ENCODE measurements at regions not wholly inside any gene's neighbourhood (a gene's known extent, or its start where the extent isn't known, plus 50 kb on each side); places are given as distances from the start of the nearest gene placed in this dataset.
"Not testable (repeated sequence)": the region's sequence is repeated elsewhere in the genome, so short reads cannot be mapped to it uniquely, and the experiment has no call there.

DNA sequence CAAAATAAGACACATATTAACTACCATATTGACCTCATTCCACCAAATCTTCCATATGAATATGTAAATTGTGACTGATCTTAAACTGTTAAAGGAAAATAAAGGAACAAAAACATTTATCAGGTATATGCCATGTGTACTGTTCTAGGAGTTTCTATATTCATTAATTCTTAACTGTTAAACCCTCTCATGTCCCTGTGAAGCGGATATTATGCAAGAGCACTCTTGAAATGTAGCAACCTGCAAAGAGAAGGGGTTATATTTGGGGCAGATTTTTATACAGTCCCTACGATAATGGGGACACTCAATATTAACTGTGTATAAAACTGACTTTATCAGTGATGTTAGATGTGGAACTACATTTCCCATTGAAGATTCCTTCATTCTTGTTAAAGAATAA lies 184.9 kb upstream of the OR13F1 start:
- ChIA-PET CTCF (no interaction called here), POLR2A (ENCODE audit: unreplicated experiment) (no interaction called here)
- Histone ChIP-seq H3K4me1 (ENCODE audit: insufficient read depth, low read length) (no peaks in the 10 kb centered on the region), H3K36me3 (ENCODE audit: low read depth, low read length) (no peaks in the 10 kb centered on the region), H3F3A (ENCODE audit: low read length, unreplicated experiment) (no peaks in the 10 kb centered on the region), H3K4me2 (ENCODE audit: low read length) (no peak overlapping the region), H2AFZ (ENCODE audit: low read length) (no peak overlapping the region), H3K9me3 (ENCODE audit: low read length) (no peaks in the 10 kb centered on the region), H4K20me1 (ENCODE audit: low read length) (no peaks in the 10 kb centered on the region), H3K9ac (ENCODE audit: low read length) (no peak overlapping the region), H3K27ac (ENCODE audit: low read length) (no peak overlapping the region), H3K9me2 (replicated peaks; ENCODE audit: low read length) (no peaks in the 10 kb centered on the region), H3K79me2 (ENCODE audit: low read length) (no peaks in the 10 kb centered on the region), H3K27me3 (ENCODE audit: low read length) (no peaks in the 10 kb centered on the region), H3K4me3 (ENCODE audit: low read length) (no peak overlapping the region)
- TF ChIP-seq, protein P1, sequence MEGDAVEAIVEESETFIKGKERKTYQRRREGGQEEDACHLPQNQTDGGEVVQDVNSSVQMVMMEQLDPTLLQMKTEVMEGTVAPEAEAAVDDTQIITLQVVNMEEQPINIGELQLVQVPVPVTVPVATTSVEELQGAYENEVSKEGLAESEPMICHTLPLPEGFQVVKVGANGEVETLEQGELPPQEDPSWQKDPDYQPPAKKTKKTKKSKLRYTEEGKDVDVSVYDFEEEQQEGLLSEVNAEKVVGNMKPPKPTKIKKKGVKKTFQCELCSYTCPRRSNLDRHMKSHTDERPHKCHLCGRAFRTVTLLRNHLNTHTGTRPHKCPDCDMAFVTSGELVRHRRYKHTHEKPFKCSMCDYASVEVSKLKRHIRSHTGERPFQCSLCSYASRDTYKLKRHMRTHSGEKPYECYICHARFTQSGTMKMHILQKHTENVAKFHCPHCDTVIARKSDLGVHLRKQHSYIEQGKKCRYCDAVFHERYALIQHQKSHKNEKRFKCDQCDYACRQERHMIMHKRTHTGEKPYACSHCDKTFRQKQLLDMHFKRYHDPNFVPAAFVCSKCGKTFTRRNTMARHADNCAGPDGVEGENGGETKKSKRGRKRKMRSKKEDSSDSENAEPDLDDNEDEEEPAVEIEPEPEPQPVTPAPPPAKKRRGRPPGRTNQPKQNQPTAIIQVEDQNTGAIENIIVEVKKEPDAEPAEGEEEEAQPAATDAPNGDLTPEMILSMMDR (conservative IDR thresholded peaks at IDR 0.05; ENCODE audit: low read depth, low read length), result no peak
- TF ChIP-seq EZH2 (IDR thresholded peaks at IDR 0.05; ENCODE audit: low read length, unreplicated experiment) (no peak), EZH2phosphoT487 (IDR thresholded peaks at IDR 0.05; ENCODE audit: borderline replicate concordance, low read length) (no peak)
- intact Hi-C loops (cut with micrococcal nuclease), result no loop called here
- no TSS peak for BruUV-seq (replicated peaks)
- DNase-seq (no peak), ATAC-seq (no peak)

DNA sequence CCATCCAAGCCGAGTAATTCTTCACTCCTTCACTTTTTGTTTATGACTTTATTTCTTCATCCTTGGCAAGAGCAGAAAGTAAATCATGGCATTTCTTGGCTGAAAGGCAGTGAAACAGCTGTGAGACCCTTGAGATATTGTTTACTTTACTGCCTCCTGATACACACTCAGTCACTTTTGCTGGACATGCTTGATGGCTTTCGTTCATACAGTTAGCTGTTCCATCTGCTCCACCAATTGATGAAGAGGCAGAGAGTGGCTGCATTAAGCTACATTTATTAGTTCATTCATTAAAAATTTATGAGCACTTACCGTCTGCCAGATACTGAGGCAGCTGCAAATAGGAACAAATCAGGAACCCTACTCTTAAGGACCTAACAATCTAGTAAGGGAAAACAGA lies 184.4 kb upstream of the OR13F1 start:
- intact Hi-C loops (cut with micrococcal nuclease), result no loop called here
- Histone ChIP-seq H3F3A (ENCODE audit: low read length, unreplicated experiment) (no peaks in the 10 kb centered on the region), H3K36me3 (ENCODE audit: low read depth, low read length) (no peaks in the 10 kb centered on the region), H3K4me3 (ENCODE audit: low read length) (no peak overlapping the region), H3K79me2 (ENCODE audit: low read length) (no peaks in the 10 kb centered on the region), H2AFZ (ENCODE audit: low read length) (no peak overlapping the region), H3K27me3 (ENCODE audit: low read length) (no peaks in the 10 kb centered on the region), H3K9me3 (ENCODE audit: low read length) (no peaks in the 10 kb centered on the region), H3K9me2 (replicated peaks; ENCODE audit: low read length) (no peaks in the 10 kb centered on the region), H3K9ac (ENCODE audit: low read length) (no peak overlapping the region), H3K27ac (ENCODE audit: low read length) (no peak overlapping the region), H3K4me1 (ENCODE audit: insufficient read depth, low read length) (no peaks in the 10 kb centered on the region), H4K20me1 (ENCODE audit: low read length) (no peaks in the 10 kb centered on the region), H3K4me2 (ENCODE audit: low read length) (no peak overlapping the region)
- ChIA-PET CTCF (no interaction called here), POLR2A (ENCODE audit: unreplicated experiment) (no interaction called here)
- DNase-seq (no peak), ATAC-seq (no peak)
- BruUV-seq (replicated peaks), result no TSS peak
- TF ChIP-seq, protein P1 (conservative IDR thresholded peaks at IDR 0.05; ENCODE audit: low read depth, low read length), result no peak
- TF ChIP-seq EZH2phosphoT487 (IDR thresholded peaks at IDR 0.05; ENCODE audit: borderline replicate concordance, low read length) (no peak), EZH2 (IDR thresholded peaks at IDR 0.05; ENCODE audit: low read length, unreplicated experiment) (no peak)

GRCh38 chr9:104322596-104322995 lies 181.5 kb upstream of the OR13F1 start:
- Histone ChIP-seq H3K27me3 (ENCODE audit: low read length) (no peaks in the 10 kb centered on the region), H3F3A (ENCODE audit: low read length, unreplicated experiment) (no peaks in the 10 kb centered on the region), H3K79me2 (ENCODE audit: low read length) (no peaks in the 10 kb centered on the region), H2AFZ (ENCODE audit: low read length) (no peak overlapping the region), H3K4me2 (ENCODE audit: low read length) (no peak overlapping the region), H3K9me3 (ENCODE audit: low read length) (no peaks in the 10 kb centered on the region), H3K27ac (ENCODE audit: low read length) (no peak overlapping the region), H4K20me1 (ENCODE audit: low read length) (no peaks in the 10 kb centered on the region), H3K9ac (ENCODE audit: low read length) (no peak overlapping the region), H3K9me2 (replicated peaks; ENCODE audit: low read length) (no peaks in the 10 kb centered on the region), H3K36me3 (ENCODE audit: low read depth, low read length) (no peaks in the 10 kb centered on the region), H3K4me1 (ENCODE audit: insufficient read depth, low read length) (no peaks in the 10 kb centered on the region), H3K4me3 (ENCODE audit: low read length) (no peak overlapping the region)
- ChIA-PET CTCF (no interaction called here), POLR2A (ENCODE audit: unreplicated experiment) (no interaction called here)
- TF ChIP-seq EZH2 (IDR thresholded peaks at IDR 0.05; ENCODE audit: low read length, unreplicated experiment), result no peak
- TF ChIP-seq, protein P1 (conservative IDR thresholded peaks at IDR 0.05; ENCODE audit: low read depth, low read length), result no peak
- TF ChIP-seq EZH2phosphoT487 (IDR thresholded peaks at IDR 0.05; ENCODE audit: borderline replicate concordance, low read length), result no peak
- no TSS peak for BruUV-seq (replicated peaks)
- no peak for ATAC-seq
- DNase-seq, result no peak
- intact Hi-C loops (cut with micrococcal nuclease), result no loop called here

GRCh38 chr9:104323967-104324694 lies 179.9 kb upstream of the OR13F1 start:
- H3K27ac ChIP-seq (ENCODE audit: low read length); H3K27me3 ChIP-seq (ENCODE audit: low read length); H3F3A ChIP-seq (ENCODE audit: low read length, unreplicated experiment); DNase-seq; H3K9ac ChIP-seq (ENCODE audit: low read length); H2AFZ ChIP-seq (ENCODE audit: low read length); H3K4me3 ChIP-seq (ENCODE audit: low read length); ATAC-seq; H3K9me2 ChIP-seq (replicated peaks; ENCODE audit: low read length); CTCF ChIA-PET; POLR2A ChIA-PET (ENCODE audit: unreplicated experiment); intact Hi-C loops (cut with micrococcal nuclease); H3K4me1 ChIP-seq (ENCODE audit: insufficient read depth, low read length); H3K36me3 ChIP-seq (ENCODE audit: low read depth, low read length); H4K20me1 ChIP-seq (ENCODE audit: low read length); BruUV-seq (replicated peaks); H3K79me2 ChIP-seq (ENCODE audit: low read length); H3K9me3 ChIP-seq (ENCODE audit: low read length); H3K4me2 ChIP-seq (ENCODE audit: low read length): not testable (repeated sequence)

Data from PC-3 (cell line).